ENCODE measurements at regions not wholly inside any gene's neighbourhood (a gene's known extent, or its start where the extent isn't known, plus 50 kb on each side); places are given as distances from the start of the nearest gene placed in this dataset.

- Mint-ChIP-seq H3K4me3 (ENCODE audit: unreplicated experiment) (no peak overlapping the region), H3K9me3 (ENCODE audit: unreplicated experiment) (no peaks in the 10 kb centered on the region), H3K36me3 (ENCODE audit: low read depth, unreplicated experiment) (no peaks in the 10 kb centered on the region), H3K4me1 (ENCODE audit: low read depth, unreplicated experiment) (no peaks in the 10 kb centered on the region), H3K27ac (ENCODE audit: unreplicated experiment) (no peak overlapping the region), H3K27me3 (ENCODE audit: low read depth, unreplicated experiment) (peaks cover 3% of the 10 kb centered on the region)
- Histone ChIP-seq H3K4me2 (ENCODE audit: low read length) (no peak overlapping the region), H3K4me3 (ENCODE audit: insufficient read depth, low read depth, low read length) (no peak overlapping the region), H3K27ac (ENCODE audit: low read depth, low read length) (no peak overlapping the region), H3K9ac (ENCODE audit: low read length) (no peak overlapping the region), H3K27me3 (ENCODE audit: insufficient read depth, low read length) (no peaks in the 10 kb centered on the region), H3K9me3 (ENCODE audit: insufficient read depth, low read depth, low read length) (no peaks in the 10 kb centered on the region), H4K20me1 (ENCODE audit: insufficient read depth, low read length) (no peaks in the 10 kb centered on the region), H3K4me1 (ENCODE audit: insufficient read depth, low read length) (no peaks in the 10 kb centered on the region), H3K36me3 (ENCODE audit: insufficient read depth, low read length) (no peaks in the 10 kb centered on the region), H2AFZ (ENCODE audit: low read depth, low read length) (no peak overlapping the region), H3K79me2 (ENCODE audit: insufficient read depth, low read length) (no peaks in the 10 kb centered on the region)
- TF ChIP-seq, protein P1, sequence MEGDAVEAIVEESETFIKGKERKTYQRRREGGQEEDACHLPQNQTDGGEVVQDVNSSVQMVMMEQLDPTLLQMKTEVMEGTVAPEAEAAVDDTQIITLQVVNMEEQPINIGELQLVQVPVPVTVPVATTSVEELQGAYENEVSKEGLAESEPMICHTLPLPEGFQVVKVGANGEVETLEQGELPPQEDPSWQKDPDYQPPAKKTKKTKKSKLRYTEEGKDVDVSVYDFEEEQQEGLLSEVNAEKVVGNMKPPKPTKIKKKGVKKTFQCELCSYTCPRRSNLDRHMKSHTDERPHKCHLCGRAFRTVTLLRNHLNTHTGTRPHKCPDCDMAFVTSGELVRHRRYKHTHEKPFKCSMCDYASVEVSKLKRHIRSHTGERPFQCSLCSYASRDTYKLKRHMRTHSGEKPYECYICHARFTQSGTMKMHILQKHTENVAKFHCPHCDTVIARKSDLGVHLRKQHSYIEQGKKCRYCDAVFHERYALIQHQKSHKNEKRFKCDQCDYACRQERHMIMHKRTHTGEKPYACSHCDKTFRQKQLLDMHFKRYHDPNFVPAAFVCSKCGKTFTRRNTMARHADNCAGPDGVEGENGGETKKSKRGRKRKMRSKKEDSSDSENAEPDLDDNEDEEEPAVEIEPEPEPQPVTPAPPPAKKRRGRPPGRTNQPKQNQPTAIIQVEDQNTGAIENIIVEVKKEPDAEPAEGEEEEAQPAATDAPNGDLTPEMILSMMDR (IDR thresholded peaks at IDR 0.05; ENCODE audit: insufficient read depth, low read depth, low read length) = no peak
- TF ChIP-seq EZH2 (IDR thresholded peaks at IDR 0.05; ENCODE audit: insufficient read depth, low read length) = no peak
- no peak for DNase-seq (ENCODE audit: low read depth)
- FAIRE-seq = no peak
Measured at GRCh38 chr6:51552435-51552834, 535.0 kb downstream of the PKHD1 start.

- Mint-ChIP-seq H3K4me1 (ENCODE audit: low read depth, unreplicated experiment) (no peaks in the 10 kb centered on the region), H3K4me3 (ENCODE audit: unreplicated experiment) (no peak overlapping the region), H3K36me3 (ENCODE audit: low read depth, unreplicated experiment) (no peaks in the 10 kb centered on the region), H3K9me3 (ENCODE audit: unreplicated experiment) (no peaks in the 10 kb centered on the region), H3K27ac (ENCODE audit: unreplicated experiment) (no peak overlapping the region), H3K27me3 (ENCODE audit: low read depth, unreplicated experiment) (no peaks in the 10 kb centered on the region)
- no peak overlapping the region for H2AFZ ChIP-seq (ENCODE audit: low read depth, low read length)
- no peak for DNase-seq (ENCODE audit: low read depth)
- no peaks in the 10 kb centered on the region for H3K9me3 ChIP-seq (ENCODE audit: insufficient read depth, low read depth, low read length)
- no peaks in the 10 kb centered on the region for H4K20me1 ChIP-seq (ENCODE audit: insufficient read depth, low read length)
- H3K4me1 ChIP-seq (ENCODE audit: insufficient read depth, low read length) = no peaks in the 10 kb centered on the region
- no peak overlapping the region for H3K4me2 ChIP-seq (ENCODE audit: low read length)
- no peak overlapping the region for H3K27ac ChIP-seq (ENCODE audit: low read depth, low read length)
- TF ChIP-seq, protein P1 (IDR thresholded peaks at IDR 0.05; ENCODE audit: insufficient read depth, low read depth, low read length) = no peak
- no peak for TF ChIP-seq EZH2 (IDR thresholded peaks at IDR 0.05; ENCODE audit: insufficient read depth, low read length)
- no peaks in the 10 kb centered on the region for H3K79me2 ChIP-seq (ENCODE audit: insufficient read depth, low read length)
- H3K27me3 ChIP-seq (ENCODE audit: insufficient read depth, low read length) = no peaks in the 10 kb centered on the region
- H3K4me3 ChIP-seq (ENCODE audit: insufficient read depth, low read depth, low read length) = no peak overlapping the region
- no peaks in the 10 kb centered on the region for H3K36me3 ChIP-seq (ENCODE audit: insufficient read depth, low read length)
- H3K9ac ChIP-seq (ENCODE audit: low read length) = no peak overlapping the region
- FAIRE-seq = no peak
Measured at GRCh38 chr6:51553246-51554015, 534.0 kb downstream of the PKHD1 start.

DNA sequence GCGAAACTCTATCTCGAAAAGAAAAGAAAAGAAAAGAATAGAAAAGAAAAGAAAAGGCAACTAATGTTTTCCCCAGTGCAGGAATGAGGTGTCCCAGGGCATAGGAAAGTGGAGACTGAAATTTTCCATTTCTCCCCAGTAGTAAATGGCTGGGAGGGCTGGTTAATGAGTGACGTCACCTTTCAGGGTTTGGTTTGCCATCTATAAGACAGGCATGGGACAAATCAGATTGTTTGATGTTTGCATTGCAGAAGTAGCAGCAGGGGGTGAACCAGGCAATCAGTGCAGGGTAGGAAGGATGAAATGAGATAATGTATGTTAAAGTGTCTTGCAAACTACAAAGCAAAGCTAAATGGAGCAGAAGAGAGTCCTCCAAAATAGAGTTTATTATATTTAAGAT is 533.4 kb downstream of the PKHD1 start:
- H4K20me1 ChIP-seq (ENCODE audit: insufficient read depth, low read length) = no peaks in the 10 kb centered on the region
- H3K4me3 ChIP-seq (ENCODE audit: insufficient read depth, low read depth, low read length) = no peak overlapping the region
- TF ChIP-seq, protein P1 (IDR thresholded peaks at IDR 0.05; ENCODE audit: insufficient read depth, low read depth, low read length) = no peak
- DNase-seq (ENCODE audit: low read depth) (no peak), FAIRE-seq (no peak)
- Mint-ChIP-seq H3K27ac (ENCODE audit: unreplicated experiment) (no peak overlapping the region), H3K36me3 (ENCODE audit: low read depth, unreplicated experiment) (no peaks in the 10 kb centered on the region), H3K27me3 (ENCODE audit: low read depth, unreplicated experiment) (no peaks in the 10 kb centered on the region), H3K4me3 (ENCODE audit: unreplicated experiment) (no peak overlapping the region), H3K9me3 (ENCODE audit: unreplicated experiment) (no peaks in the 10 kb centered on the region), H3K4me1 (ENCODE audit: low read depth, unreplicated experiment) (no peaks in the 10 kb centered on the region)
- H3K9me3 ChIP-seq (ENCODE audit: insufficient read depth, low read depth, low read length) = no peaks in the 10 kb centered on the region
- no peak overlapping the region for H3K27ac ChIP-seq (ENCODE audit: low read depth, low read length)
- H3K4me1 ChIP-seq (ENCODE audit: insufficient read depth, low read length) = no peaks in the 10 kb centered on the region
- H3K36me3 ChIP-seq (ENCODE audit: insufficient read depth, low read length) = no peaks in the 10 kb centered on the region
- no peak overlapping the region for H2AFZ ChIP-seq (ENCODE audit: low read depth, low read length)
- no peak overlapping the region for H3K4me2 ChIP-seq (ENCODE audit: low read length)
- no peak overlapping the region for H3K9ac ChIP-seq (ENCODE audit: low read length)
- H3K27me3 ChIP-seq (ENCODE audit: insufficient read depth, low read length) = no peaks in the 10 kb centered on the region
- no peaks in the 10 kb centered on the region for H3K79me2 ChIP-seq (ENCODE audit: insufficient read depth, low read length)
